ENCODE measurements at regions not wholly inside any gene's neighbourhood (a gene's known extent, or its start where the extent isn't known, plus 50 kb on each side); places are given as distances from the start of the nearest gene placed in this dataset.

DNA sequence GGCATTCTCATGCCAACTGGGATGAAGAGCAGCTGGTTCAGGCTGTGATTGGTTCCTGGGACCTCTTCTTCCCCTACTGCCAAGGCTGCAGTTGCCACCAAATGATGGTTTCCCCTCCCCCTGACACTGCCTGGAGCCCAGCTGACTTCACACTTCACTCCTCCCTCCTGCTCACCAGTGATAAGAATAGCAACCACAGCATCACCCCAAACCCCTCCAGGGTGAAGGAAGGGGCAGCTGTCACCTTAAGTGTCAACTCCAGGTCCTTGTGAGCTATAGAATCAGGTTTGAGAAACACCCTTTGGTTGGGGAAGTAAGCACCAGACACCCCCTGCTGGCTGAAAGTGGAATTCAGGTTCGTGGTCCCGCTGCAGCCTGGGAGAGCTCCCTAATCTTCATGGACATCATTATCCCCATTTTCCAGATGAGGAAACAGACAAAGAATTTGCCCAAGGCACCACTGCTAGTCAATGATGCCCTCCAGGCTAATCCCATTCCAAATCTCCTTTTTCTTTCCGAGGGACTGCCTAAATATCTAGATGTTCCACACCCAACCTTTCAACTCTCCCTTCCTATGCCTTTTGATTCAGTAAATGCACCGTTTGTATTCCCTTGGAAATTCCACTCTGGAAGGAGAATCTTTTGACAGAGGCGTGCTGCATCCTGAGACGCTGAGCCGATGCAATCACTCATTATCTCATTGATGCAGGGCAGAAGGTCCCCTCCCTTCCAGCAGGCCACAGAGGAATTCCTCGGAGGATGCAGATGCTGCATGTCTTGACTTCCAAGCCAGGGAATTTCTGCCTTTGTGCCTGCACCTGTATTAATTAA, 50.6 kb upstream of the UQCRFS1 start:
- Mint-ChIP-seq H3K27me3 (peaks cover 7% of the 10 kb centered on the region), H3K4me1 (no peaks in the 10 kb centered on the region), H3K9me3 (no peaks in the 10 kb centered on the region), H3K4me3 (no peak overlapping the region), H3K36me3 (ENCODE audit: low read depth) (no peaks in the 10 kb centered on the region), H3K27ac (no peak overlapping the region)
- peak; percentile 55 for DNase-seq
- ChIA-PET POLR2A (no interaction called here), CTCF (interaction anchor here (0.9 to 2.4 kb wide), 6 partner anchors 9 to 385 kb away, joined by 3 to 10 read pairs (median 4); no protein-coding TSS in a partner anchor)

DNA sequence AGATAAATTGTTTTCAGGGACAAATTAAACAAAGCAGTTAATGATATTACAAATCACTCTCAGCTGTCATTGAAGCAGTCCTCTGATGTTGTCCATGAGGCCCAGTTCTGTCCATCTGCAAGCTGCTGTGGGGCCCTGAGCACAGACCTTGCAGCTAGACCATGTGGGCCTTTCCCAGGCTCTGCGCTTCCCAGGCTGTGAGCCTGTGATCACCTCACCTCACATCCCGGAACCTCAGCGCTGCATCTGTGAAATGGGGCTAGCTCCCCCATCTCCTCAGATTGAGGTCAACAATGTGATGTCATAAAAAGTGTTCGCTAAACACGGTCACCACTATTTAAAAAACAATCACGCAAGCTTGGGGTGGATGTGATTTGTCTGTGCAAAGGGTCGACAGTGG, 51.9 kb upstream of the UQCRFS1 start:
- no peak overlapping the region for H3K27ac Mint-ChIP-seq
- ChIA-PET CTCF (interaction anchor here (2.4 kb wide), 1 partner anchor 8 kb away, joined by 10 read pairs; no protein-coding TSS in a partner anchor), POLR2A (no interaction called here)
- no peaks in the 10 kb centered on the region for H3K9me3 Mint-ChIP-seq
- no peaks in the 10 kb centered on the region for H3K36me3 Mint-ChIP-seq (ENCODE audit: low read depth)
- no peaks in the 10 kb centered on the region for H3K4me1 Mint-ChIP-seq
- no peak overlapping the region for H3K4me3 Mint-ChIP-seq
- DNase-seq, result no peak
- H3K27me3 Mint-ChIP-seq, result peaks cover 7% of the 10 kb centered on the region

DNA sequence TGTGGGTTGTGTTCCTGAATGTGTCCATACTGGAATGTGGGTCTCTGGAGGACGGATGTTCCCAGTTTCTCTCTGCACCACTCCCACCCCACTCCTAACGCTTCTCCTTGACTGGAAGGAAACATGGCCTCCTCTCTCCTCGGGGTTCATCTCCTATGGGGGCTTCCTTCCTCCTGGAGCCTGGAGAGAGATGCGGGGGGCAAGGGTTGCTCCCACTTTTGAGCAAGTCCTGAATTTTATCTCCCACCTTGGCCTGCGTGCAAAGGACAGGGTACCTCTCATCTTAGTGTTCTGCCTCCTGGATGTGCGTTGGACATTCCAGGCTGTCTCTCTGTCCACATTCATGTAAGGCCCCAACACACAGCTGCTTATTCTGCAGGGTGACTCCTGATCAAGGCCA, 52.5 kb upstream of the UQCRFS1 start:
- H3K4me1 Mint-ChIP-seq, result no peaks in the 10 kb centered on the region
- H3K9me3 Mint-ChIP-seq, result no peaks in the 10 kb centered on the region
- ChIA-PET POLR2A (no interaction called here), CTCF (interaction anchor here (1.7 to 2.4 kb wide), 2 partner anchors 8 to 10 kb away, joined by 4 to 10 read pairs; no protein-coding TSS in a partner anchor)
- no peak overlapping the region for H3K27ac Mint-ChIP-seq
- H3K4me3 Mint-ChIP-seq, result no peak overlapping the region
- no peaks in the 10 kb centered on the region for H3K36me3 Mint-ChIP-seq (ENCODE audit: low read depth)
- DNase-seq, result no peak
- peaks cover 7% of the 10 kb centered on the region for H3K27me3 Mint-ChIP-seq

DNA sequence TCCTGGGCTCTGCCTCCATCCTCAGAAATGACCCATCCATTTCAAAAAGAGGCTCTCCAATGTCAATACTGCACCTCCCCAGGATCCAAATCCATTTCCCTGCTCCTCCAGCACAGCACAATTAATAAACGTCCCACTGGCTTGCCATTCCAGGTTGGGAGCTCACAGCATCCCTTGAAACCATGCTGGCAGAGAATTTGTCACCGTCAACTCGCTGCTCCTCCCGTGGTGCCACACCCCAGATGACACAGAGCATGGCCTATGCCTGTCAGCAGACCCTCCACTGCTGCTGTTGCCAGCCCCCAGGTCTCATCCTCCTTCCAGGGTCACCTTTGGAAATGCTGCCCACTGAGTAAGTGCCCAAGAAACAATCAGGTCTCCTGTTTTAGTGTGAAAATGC, 53.0 kb upstream of the UQCRFS1 start:
- DNase-seq, result no peak
- no peaks in the 10 kb centered on the region for H3K4me1 Mint-ChIP-seq
- no peaks in the 10 kb centered on the region for H3K36me3 Mint-ChIP-seq (ENCODE audit: low read depth)
- POLR2A ChIA-PET, result no interaction called here
- CTCF ChIA-PET, result interaction anchor here (1.7 kb wide), 1 partner anchor 9 kb away, joined by 4 read pairs; no protein-coding TSS in a partner anchor
- H3K27me3 Mint-ChIP-seq, result peaks cover 7% of the 10 kb centered on the region
- H3K9me3 Mint-ChIP-seq, result no peaks in the 10 kb centered on the region
- H3K27ac Mint-ChIP-seq, result no peak overlapping the region
- H3K4me3 Mint-ChIP-seq, result no peak overlapping the region

DNA sequence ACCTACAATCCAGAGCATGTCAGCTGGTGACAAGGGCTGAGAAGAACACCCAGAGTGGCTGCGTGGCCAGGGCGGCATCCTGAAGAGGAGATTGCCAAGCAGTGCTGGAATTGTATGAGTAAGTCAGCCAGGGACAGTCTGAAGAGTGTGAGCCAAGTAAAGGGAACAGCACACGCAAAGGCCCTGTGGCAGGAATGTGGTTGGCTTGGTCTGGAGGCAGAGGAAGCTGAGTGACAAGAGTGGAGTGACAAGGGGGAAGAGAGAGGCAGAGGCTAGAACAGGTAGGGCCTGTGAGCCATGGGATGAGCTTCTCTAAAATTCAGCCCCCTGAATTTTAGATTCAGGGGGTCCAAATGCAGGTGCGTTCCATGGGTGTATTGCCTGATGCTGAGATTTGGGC, 53.7 kb upstream of the UQCRFS1 start:
- Mint-ChIP-seq H3K4me1 (no peaks in the 10 kb centered on the region), H3K27ac (no peak overlapping the region), H3K9me3 (no peaks in the 10 kb centered on the region), H3K4me3 (no peak overlapping the region), H3K36me3 (ENCODE audit: low read depth) (no peaks in the 10 kb centered on the region), H3K27me3 (peaks cover 7% of the 10 kb centered on the region)
- ChIA-PET CTCF (interaction anchor here (1.7 kb wide), 1 partner anchor 8 kb away, joined by 4 read pairs; no protein-coding TSS in a partner anchor), POLR2A (no interaction called here)
- no peak for DNase-seq

DNA sequence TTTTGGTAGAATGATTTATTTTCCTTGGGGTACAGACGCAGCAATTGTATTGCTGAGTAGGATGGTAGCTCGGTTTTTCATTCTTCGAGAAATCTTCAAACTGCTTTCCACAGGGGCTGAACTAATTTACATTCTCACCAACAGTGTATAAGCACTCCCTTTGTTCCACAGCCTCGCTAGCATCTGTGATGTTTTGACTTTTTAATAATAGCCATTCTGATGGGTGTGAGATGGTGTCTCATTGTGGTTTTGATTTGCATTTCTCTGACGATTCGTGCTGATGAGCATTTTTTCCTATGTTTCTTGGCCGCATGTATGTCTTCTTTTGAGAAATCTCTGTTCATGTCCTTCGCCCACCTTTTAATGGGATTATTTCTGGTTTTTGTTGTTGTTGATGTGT, 54.8 kb upstream of the UQCRFS1 start:
- Mint-ChIP-seq H3K9me3 (no peaks in the 10 kb centered on the region), H3K36me3 (ENCODE audit: low read depth) (no peaks in the 10 kb centered on the region)
- CTCF ChIA-PET, result no interaction called here

DNA sequence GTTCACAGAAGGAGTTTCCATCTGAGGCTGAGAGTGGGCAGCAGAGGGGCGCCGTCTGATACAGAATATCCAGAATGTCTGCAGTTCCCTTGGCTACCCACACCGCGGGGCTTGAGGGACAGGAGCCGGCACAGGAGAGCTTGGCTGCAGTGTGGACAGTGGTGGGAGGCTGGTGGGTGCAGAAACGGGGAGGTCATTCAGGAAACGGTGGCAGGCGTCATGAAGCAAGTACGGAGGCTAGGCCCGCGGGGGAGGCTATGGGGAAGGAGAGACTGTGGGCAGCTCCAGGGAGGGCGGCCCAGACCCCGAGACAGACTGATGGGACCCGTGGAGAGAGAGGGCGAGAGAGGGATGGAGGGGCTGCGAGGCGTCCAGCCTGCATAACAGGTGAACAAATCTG, 55.2 kb upstream of the UQCRFS1 start:
- Mint-ChIP-seq H3K36me3 (ENCODE audit: low read depth) (no peaks in the 10 kb centered on the region), H3K27ac (no peak overlapping the region), H3K4me1 (no peaks in the 10 kb centered on the region), H3K27me3 (peaks cover 7% of the 10 kb centered on the region), H3K9me3 (no peaks in the 10 kb centered on the region), H3K4me3 (no peak overlapping the region)
- DNase-seq, result no peak
- ChIA-PET CTCF (no interaction called here), POLR2A (no interaction called here)

More for the DNA sequence above, 54.8 kb upstream of the UQCRFS1 start:
- no peak for DNase-seq
- Mint-ChIP-seq H3K27ac (no peak overlapping the region), H3K27me3 (peaks cover 7% of the 10 kb centered on the region), H3K4me1 (no peaks in the 10 kb centered on the region), H3K4me3 (no peak overlapping the region)
- POLR2A ChIA-PET, result no interaction called here

DNA sequence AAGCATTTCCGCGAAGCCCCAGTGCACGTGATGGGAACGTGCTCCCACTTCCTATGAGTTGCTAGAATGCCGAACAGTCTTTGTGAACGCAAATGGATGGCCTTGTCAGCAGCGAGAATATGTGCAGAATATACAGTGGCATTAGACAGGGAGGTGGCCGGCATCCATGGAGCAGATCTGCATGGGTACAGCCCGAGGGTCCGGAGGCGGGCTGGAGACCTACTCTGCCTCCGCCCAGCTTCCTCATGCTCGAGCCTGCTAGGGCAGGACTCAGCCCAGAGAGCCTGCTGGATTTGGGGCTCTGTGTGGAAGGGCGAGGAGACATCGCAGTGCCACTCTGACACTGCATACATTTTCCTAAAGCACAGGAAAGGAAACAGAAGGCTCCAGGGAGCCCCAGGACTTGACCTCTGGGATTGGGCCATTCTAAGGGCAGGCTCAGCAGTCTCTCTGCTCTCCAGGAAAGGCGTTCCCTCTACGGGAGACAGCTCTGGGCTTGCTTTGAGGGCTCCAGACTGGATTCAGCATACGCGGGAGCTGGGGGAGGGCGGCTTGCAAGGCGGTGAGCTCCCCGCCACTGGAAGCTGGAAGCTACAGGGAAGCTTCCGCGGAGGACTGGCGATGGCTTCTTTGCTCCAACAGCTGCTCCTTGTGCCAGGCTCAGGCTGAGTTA, 55.9 kb upstream of the UQCRFS1 start:
- no peak for DNase-seq
- Mint-ChIP-seq H3K4me3 (no peak overlapping the region), H3K4me1 (no peaks in the 10 kb centered on the region), H3K27me3 (peaks cover 1% of the 10 kb centered on the region), H3K9me3 (no peaks in the 10 kb centered on the region), H3K27ac (no peak overlapping the region), H3K36me3 (ENCODE audit: low read depth) (no peaks in the 10 kb centered on the region)
- ChIA-PET CTCF (no interaction called here), POLR2A (no interaction called here)

DNA sequence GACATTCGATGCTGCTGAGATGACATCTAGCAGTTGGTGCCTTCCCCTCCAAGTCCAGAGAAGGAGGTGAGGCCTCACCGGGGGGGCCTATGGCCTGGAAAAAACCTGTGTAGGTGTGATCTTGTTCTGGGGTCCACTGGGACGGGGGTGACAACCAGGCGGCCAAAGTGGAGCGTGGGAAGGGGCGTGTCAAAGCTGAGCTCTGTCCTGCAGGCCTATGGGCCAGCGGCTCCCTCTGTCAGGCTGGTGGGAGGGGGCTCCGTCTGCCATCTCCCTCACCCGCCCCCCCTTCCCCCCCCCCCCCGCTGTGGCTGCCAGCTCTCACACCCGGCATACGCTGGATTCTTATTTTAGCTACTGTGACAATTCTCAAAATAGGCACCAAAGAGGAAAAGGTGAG, 56.7 kb upstream of the UQCRFS1 start:
- no peak for DNase-seq
- POLR2A ChIA-PET, result no interaction called here
- no peak overlapping the region for H3K27ac Mint-ChIP-seq
- H3K4me1 Mint-ChIP-seq, result no peaks in the 10 kb centered on the region
- H3K4me3 Mint-ChIP-seq, result no peak overlapping the region
- no peaks in the 10 kb centered on the region for H3K36me3 Mint-ChIP-seq (ENCODE audit: low read depth)
- CTCF ChIA-PET, result no interaction called here
- no peaks in the 10 kb centered on the region for H3K27me3 Mint-ChIP-seq
- H3K9me3 Mint-ChIP-seq, result no peaks in the 10 kb centered on the region

DNA sequence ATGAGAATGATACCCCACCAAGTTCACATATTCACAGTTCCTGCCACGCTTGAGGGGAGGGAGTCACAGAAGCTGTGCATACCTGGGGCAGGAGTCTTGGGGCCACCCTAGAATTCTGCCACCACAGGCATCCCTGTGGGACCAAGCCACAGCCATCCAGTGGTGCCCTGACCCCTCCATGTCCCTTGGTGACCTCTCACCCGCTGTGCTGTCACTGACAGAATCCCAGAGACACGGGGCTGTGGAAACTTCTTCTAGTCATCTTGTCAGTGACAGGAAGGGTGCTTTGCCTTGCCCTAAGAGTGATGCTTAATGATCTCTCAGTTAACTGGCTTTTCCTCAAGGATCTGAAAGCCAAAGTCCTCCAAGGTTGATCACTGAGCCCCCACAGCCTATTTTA, 58.4 kb upstream of the UQCRFS1 start:
- no peaks in the 10 kb centered on the region for H3K9me3 Mint-ChIP-seq
- no peaks in the 10 kb centered on the region for H3K27me3 Mint-ChIP-seq
- CTCF ChIA-PET, result no interaction called here
- no peaks in the 10 kb centered on the region for H3K36me3 Mint-ChIP-seq (ENCODE audit: low read depth)
- POLR2A ChIA-PET, result no interaction called here
- no peak for DNase-seq
- no peak overlapping the region for H3K4me3 Mint-ChIP-seq
- no peaks in the 10 kb centered on the region for H3K4me1 Mint-ChIP-seq
- H3K27ac Mint-ChIP-seq, result no peak overlapping the region

DNA sequence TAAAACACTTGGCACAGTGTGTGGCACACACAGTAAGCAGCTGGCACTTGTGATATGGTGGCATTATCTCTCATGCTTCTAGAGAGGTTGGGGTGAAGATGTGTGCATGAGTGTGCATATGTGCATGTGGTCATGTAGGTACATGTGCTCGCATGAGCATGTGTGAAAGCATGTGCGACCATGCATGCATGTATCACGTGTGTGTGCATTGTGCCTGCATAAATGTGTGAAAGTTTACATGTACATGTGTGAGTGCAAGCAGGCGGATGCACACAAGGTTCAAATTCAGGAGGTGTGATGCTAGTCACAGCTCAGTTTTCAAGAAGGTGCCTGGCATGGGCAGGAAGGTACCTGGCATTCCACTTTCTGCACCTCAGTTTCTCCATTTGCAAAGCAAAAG, 59.0 kb upstream of the UQCRFS1 start:
- H3K4me3 Mint-ChIP-seq, result no peak overlapping the region
- H3K27ac Mint-ChIP-seq, result no peak overlapping the region
- H3K27me3 Mint-ChIP-seq, result no peaks in the 10 kb centered on the region
- H3K9me3 Mint-ChIP-seq, result no peaks in the 10 kb centered on the region
- CTCF ChIA-PET, result interaction anchor here (0.6 to 2.1 kb wide), 2 partner anchors 10 to 845 kb away, joined by 4 to 5 read pairs; no protein-coding TSS in a partner anchor
- no peaks in the 10 kb centered on the region for H3K36me3 Mint-ChIP-seq (ENCODE audit: low read depth)
- DNase-seq, result no peak
- H3K4me1 Mint-ChIP-seq, result peaks cover 2% of the 10 kb centered on the region
- POLR2A ChIA-PET, result no interaction called here

DNA sequence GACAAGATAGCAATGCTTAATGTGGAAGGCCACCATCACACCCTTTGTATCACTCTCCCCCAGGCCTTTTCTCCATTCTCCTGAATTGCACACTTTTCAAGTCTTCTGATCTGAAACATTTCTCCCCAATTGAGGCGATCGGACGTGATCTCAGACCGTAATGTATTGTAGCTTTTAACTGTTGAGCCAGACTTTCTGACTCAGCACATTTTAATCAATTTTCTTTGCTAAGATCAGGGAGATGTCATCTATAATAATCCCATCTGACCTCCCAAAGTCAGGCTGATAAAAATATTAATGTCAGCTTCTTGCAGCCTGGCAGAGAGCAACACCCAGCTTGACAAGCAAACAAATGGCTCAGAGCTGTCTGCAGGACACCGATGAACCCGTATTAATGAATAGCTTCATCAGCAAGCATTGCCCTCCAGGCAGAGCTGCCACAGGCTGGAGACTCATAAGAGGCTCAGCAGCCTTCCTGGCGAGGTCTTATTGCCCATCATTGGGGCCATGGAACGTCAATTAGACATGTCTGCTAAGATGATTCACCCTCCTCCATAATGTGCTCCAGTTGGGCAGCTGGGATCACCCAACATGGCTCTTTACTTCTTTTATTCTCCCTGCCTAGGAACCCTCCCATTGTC, 60.2 kb upstream of the UQCRFS1 start:
- CTCF ChIA-PET, result interaction anchor here (1.3 to 2.1 kb wide), 2 partner anchors 9 to 11 kb away, joined by 5 to 10 read pairs; no protein-coding TSS in a partner anchor
- no peak for DNase-seq
- Mint-ChIP-seq H3K27ac (no peak overlapping the region), H3K4me1 (peaks cover 11% of the 10 kb centered on the region), H3K4me3 (no peak overlapping the region), H3K9me3 (no peaks in the 10 kb centered on the region), H3K27me3 (no peaks in the 10 kb centered on the region), H3K36me3 (ENCODE audit: low read depth) (no peaks in the 10 kb centered on the region)
- POLR2A ChIA-PET, result no interaction called here

DNA sequence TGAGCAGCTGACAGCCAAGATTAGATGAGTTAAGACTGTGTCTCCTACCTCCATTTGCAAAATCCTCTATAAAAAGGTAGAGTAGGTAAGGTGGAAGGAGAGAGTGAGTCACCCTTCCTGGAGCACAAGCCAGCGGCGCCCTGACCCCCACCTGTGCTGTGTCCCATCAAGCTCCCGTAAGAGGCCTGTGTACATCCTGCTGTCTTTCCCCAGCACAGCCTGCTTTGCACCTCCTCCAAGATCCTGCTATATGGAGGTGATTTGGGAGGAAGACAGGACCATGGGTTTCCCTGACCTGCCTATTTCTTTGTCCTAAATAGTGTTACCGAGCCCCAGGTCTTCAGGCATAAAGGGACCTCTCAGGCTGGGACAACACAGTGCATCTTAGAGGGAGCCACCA, 62.3 kb upstream of the UQCRFS1 start:
- Mint-ChIP-seq H3K4me1 (peaks cover 11% of the 10 kb centered on the region), H3K36me3 (ENCODE audit: low read depth) (no peaks in the 10 kb centered on the region), H3K9me3 (no peaks in the 10 kb centered on the region), H3K27ac (no peak overlapping the region), H3K27me3 (peaks cover 1% of the 10 kb centered on the region), H3K4me3 (no peak overlapping the region)
- CTCF ChIA-PET, result interaction anchor here (0.6 to 1.6 kb wide), 4 partner anchors 9 to 544 kb away, joined by 3 to 6 read pairs (median 4); no protein-coding TSS in a partner anchor
- POLR2A ChIA-PET, result interaction anchor here (0.7 kb wide), 1 partner anchor 1883 kb away, joined by 3 read pairs; no protein-coding TSS in a partner anchor
- no peak for DNase-seq
